ENCODE measurements at regions not wholly inside any gene's neighbourhood (a gene's known extent, or its start where the extent isn't known, plus 50 kb on each side); places are given as distances from the start of the nearest gene placed in this dataset. TPM values are rescaled to one million over a fixed set of nuclear protein-coding genes. Genes with fewer than 3 reads are reported as not detected.

GRCh38 chr1:244918421-244919319 lies 54.3 kb upstream of the HNRNPU start:
- DNase-seq = peak; percentile 33 to 63 (median 39)
- H3K4me3 ChIP-seq = peak overlapping the region; percentile 27 to 39
- no peaks in the 10 kb centered on the region for H3K36me3 ChIP-seq (replicated peaks in 1 of 2; ENCODE audit: insufficient read depth in 1 of 2, low read depth in 2 of 2)
- no peaks in the 10 kb centered on the region for H3K9me3 ChIP-seq
- no peaks in the 10 kb centered on the region for H3K27me3 ChIP-seq
- ATAC-seq = peak; percentile 84
- peaks cover 4% of the 10 kb centered on the region for H3K4me1 ChIP-seq
- peak in 2 of 3 donors; percentile 21 to 31 for TF ChIP-seq POLR2A (IDR thresholded peaks at IDR 0.05)
- TF ChIP-seq, protein P1, sequence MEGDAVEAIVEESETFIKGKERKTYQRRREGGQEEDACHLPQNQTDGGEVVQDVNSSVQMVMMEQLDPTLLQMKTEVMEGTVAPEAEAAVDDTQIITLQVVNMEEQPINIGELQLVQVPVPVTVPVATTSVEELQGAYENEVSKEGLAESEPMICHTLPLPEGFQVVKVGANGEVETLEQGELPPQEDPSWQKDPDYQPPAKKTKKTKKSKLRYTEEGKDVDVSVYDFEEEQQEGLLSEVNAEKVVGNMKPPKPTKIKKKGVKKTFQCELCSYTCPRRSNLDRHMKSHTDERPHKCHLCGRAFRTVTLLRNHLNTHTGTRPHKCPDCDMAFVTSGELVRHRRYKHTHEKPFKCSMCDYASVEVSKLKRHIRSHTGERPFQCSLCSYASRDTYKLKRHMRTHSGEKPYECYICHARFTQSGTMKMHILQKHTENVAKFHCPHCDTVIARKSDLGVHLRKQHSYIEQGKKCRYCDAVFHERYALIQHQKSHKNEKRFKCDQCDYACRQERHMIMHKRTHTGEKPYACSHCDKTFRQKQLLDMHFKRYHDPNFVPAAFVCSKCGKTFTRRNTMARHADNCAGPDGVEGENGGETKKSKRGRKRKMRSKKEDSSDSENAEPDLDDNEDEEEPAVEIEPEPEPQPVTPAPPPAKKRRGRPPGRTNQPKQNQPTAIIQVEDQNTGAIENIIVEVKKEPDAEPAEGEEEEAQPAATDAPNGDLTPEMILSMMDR (IDR thresholded peaks at IDR 0.05) = peak in 2 of 7 experiments; percentile 31 to 38
- intact Hi-C loops (cut with DNase I) = no loop called here
- WGBS, 2 donors = 2 to 5% methylated on average over 25 to 50 of the region's 62 CpGs
- peak overlapping the region in 1 of 4 donors; percentile 12 for H3K27ac ChIP-seq

GRCh38 chr1:244917073-244917670 lies 52.8 kb upstream of the HNRNPU start:
- DNase-seq (no peak), ATAC-seq (no peak)
- Histone ChIP-seq H3K27ac (no peak overlapping the region), H3K4me3 (no peak overlapping the region), H3K4me1 (peaks cover 4% of the 10 kb centered on the region), H3K27me3 (no peaks in the 10 kb centered on the region), H3K9me3 (no peaks in the 10 kb centered on the region), H3K36me3 (replicated peaks in 1 of 2; ENCODE audit: insufficient read depth in 1 of 2, low read depth in 2 of 2) (no peaks in the 10 kb centered on the region)
- TF ChIP-seq, protein P1 (IDR thresholded peaks at IDR 0.05) = no peak
- no peak for TF ChIP-seq POLR2A (IDR thresholded peaks at IDR 0.05)
- intact Hi-C loops (cut with DNase I) = no loop called here
- 83 to 87% methylated on average over 14 of the region's 14 CpGs for WGBS, 2 donors

DNA sequence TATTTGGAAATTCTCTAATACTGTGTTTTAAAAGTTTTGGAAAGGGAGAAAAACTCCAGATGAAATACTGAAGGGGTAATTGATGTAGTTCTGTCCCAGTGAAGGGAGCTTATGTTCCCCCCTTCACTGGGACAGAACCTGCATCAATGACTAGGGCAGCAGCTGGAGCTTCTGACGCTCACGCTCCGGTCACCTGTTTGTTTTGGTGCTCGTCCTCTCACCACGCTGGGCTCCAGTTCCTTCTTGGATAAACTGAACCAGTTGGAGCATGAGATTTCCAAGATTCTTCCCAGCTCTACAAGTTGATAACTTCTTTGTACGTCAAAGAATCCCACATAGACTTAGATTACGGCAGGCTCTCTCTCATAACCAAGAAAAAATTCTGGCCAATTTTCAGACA lies 51.4 kb upstream of the HNRNPU start:
- WGBS, 2 donors = 81 to 83% methylated on average over 7 of the region's 7 CpGs
- H3K4me1 ChIP-seq = peaks cover 4% of the 10 kb centered on the region
- no peaks in the 10 kb centered on the region for H3K27me3 ChIP-seq
- H3K36me3 ChIP-seq (replicated peaks in 1 of 2; ENCODE audit: insufficient read depth in 1 of 2, low read depth in 2 of 2) = no peaks in the 10 kb centered on the region
- ATAC-seq (no peak), DNase-seq (no peak)
- TF ChIP-seq POLR2A (IDR thresholded peaks at IDR 0.05) = no peak
- TF ChIP-seq, protein P1 (IDR thresholded peaks at IDR 0.05) = no peak
- H3K9me3 ChIP-seq = no peaks in the 10 kb centered on the region
- intact Hi-C loops (cut with DNase I) = no loop called here
- no peak overlapping the region for H3K4me3 ChIP-seq
- H3K27ac ChIP-seq = no peak overlapping the region

DNA sequence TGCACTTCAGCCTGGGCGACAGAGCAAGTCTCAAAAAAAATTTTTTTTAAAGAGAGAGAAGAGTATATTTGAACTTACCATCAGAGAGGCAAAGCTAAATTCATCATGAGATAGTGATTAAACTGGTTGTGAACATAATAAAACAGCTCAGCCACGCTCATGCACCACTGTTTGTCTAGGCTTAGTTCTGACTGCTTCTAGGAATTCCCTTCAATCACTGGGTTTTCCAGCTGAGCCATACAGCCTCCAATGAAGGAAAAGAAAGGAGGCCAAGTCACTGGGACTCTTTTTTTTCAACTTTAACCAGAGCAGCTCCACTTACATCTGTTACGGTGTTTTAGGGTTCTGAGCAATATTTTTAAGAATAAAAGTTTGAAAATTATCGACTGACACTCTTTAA lies 50.4 kb upstream of the HNRNPU start:
- 85 to 96% methylated on average over 4 of the region's 4 CpGs for WGBS, 2 donors
- peaks cover 4% of the 10 kb centered on the region for H3K4me1 ChIP-seq
- DNase-seq (no peak), ATAC-seq (no peak)
- no peaks in the 10 kb centered on the region for H3K9me3 ChIP-seq
- intact Hi-C loops (cut with DNase I) = no loop called here
- H3K27ac ChIP-seq = no peak overlapping the region
- H3K27me3 ChIP-seq = no peaks in the 10 kb centered on the region
- no peak for TF ChIP-seq POLR2A (IDR thresholded peaks at IDR 0.05)
- TF ChIP-seq, protein P1 (IDR thresholded peaks at IDR 0.05) = no peak
- H3K36me3 ChIP-seq (replicated peaks in 1 of 2; ENCODE audit: insufficient read depth in 1 of 2, low read depth in 2 of 2) = no peaks in the 10 kb centered on the region
- H3K4me3 ChIP-seq = no peak overlapping the region

Small RNA genes in the stretch of these regions (small RNA-seq; reads per million reads assigned to genes)
- gene RNU6-1089P (not detected), gene RNU6-947P (not detected), gene RNU6-999P (not detected)

Data from body of pancreas (tissue), 4 donors.